OCI-LY7 (cell line): ENCODE measurements at regions not wholly inside any gene's neighbourhood (a gene's known extent, or its start where the extent isn't known, plus 50 kb on each side); places are given as distances from the start of the nearest gene placed in this dataset.

Source experiments
- BruUV-seq: library from RNA; stranded (reverse); fragments of 400-500 nt; replicated peaks from 2 replicates; lab custom pipeline; 2021; lab: Mats Ljungman, UMichigan
- CTCF ChIA-PET: fragments of 300-600 bp; sonication (Branson Sonifier 250); formaldehyde crosslinking; loops from one replicate; lab custom pipeline; 2022; ENCODE audit warnings: antibody characterized with exemption; ENCODE audit not compliant: unreplicated experiment; lab: Charles Lee
- POLR2A ChIA-PET: fragments of 300-600 bp; sonication (Branson Sonifier 250); formaldehyde crosslinking; loops from one replicate; lab custom pipeline; 2022; ENCODE audit warnings: antibody characterized with exemption; lab: Charles Lee
- DNase-seq: peaks from one replicate; pipeline ENCODE4 v3.0.0-alpha.2; 2015; ENCODE audit warnings: low spot score
- H2AFZ ChIP-seq: fragments of 200-600 bp; sonication (generic), shearing (Covaris generic); 2 replicates; pipeline ENCODE4 v1.6.1; 2014; ENCODE audit warnings: mild to moderate bottlenecking, antibody characterized with exemption, low read length, moderate library complexity
- H3K27ac ChIP-seq: fragments of 200-600 bp; sonication (generic); 2 replicates; pipeline ENCODE4 v1.5.1; 2014; ENCODE audit warnings: mixed run types, low read depth, mild to moderate bottlenecking, moderate library complexity, low read length, inconsistent platforms; ENCODE audit not compliant: poor library complexity, severe bottlenecking
- H3K36me3 ChIP-seq: fragments of 200-600 bp; sonication (generic); 2 replicates; pipeline ENCODE4 v1.6.1; 2014; ENCODE audit warnings: mild to moderate bottlenecking, antibody characterized with exemption, low read length, moderate library complexity, mixed read lengths; ENCODE audit not compliant: insufficient read depth
- H3K4me1 ChIP-seq: fragments of 200-600 bp; sonication (generic); 2 replicates; pipeline ENCODE4 v1.5.1; 2014; ENCODE audit warnings: mild to moderate bottlenecking, low read length; ENCODE audit not compliant: insufficient read depth, poor library complexity, severe bottlenecking
- H3K4me2 ChIP-seq: fragments of 200-600 bp; sonication (generic); 2 replicates; pipeline ENCODE4 v1.6.1; 2014; ENCODE audit warnings: mild to moderate bottlenecking, low read length
- H3K4me3 ChIP-seq: fragments of 200-600 bp; sonication (generic); 2 replicates; pipeline ENCODE4 v1.5.1; 2014; ENCODE audit warnings: mild to moderate bottlenecking, low read depth, low read length; ENCODE audit not compliant: poor library complexity, severe bottlenecking
- H3K79me2 ChIP-seq: fragments of 200-600 bp; sonication (generic); 2 replicates; pipeline ENCODE4 v1.6.1; 2016; ENCODE audit warnings: low read depth, mild to moderate bottlenecking, low read length, moderate library complexity, mixed read lengths; ENCODE audit not compliant: insufficient read depth
- H3K9me2 ChIP-seq: fragments of 200-600 bp; sonication (generic); 2 replicates; pipeline ENCODE4 v1.6.1; 2016; ENCODE audit warnings: mild to moderate bottlenecking, low read length, mixed read lengths; ENCODE audit not compliant: insufficient read depth
- H3K9me3 ChIP-seq: fragments of 200-600 bp; sonication (generic); 2 replicates; pipeline ENCODE4 v1.6.1; 2014; ENCODE audit warnings: mild to moderate bottlenecking, mixed run types, low read length, mixed read lengths
- H4K20me1 ChIP-seq: fragments of 200-600 bp; sonication (generic); 2 replicates; pipeline ENCODE4 v1.6.1; 2014; ENCODE audit warnings: mild to moderate bottlenecking, antibody characterized with exemption, low read length, moderate library complexity, mixed read lengths; ENCODE audit not compliant: insufficient read depth
- CTCF ChIP-seq: fragments of 200-600 bp; sonication (generic); conservative IDR thresholded peaks from 2 replicates; pipeline ENCODE4 v1.5.1; 2014; ENCODE audit warnings: mild to moderate bottlenecking, antibody characterized with exemption, low read length, moderate library complexity, mixed read lengths
- EZH2phosphoT487 ChIP-seq: fragments of 200-600 bp; sonication (generic); IDR thresholded peaks from 2 replicates; pipeline ENCODE4 v1.6.1; 2018; ENCODE audit warnings: low read depth, borderline replicate concordance, mild to moderate bottlenecking, mixed run types, antibody characterized with exemption, low read length, moderate library complexity, mixed read lengths
- intact Hi-C: fragments of 100-400 bp; cut with micrococcal nuclease; formaldehyde crosslinking; loops from one replicate; pipeline ENCODE4 v1.10.0; 2022; ENCODE audit not compliant: unreplicated experiment

- ChIA-PET CTCF (no interaction called here), POLR2A (no interaction called here)
- H3K4me1 ChIP-seq, result no peaks in the 10 kb centered on the region
- H3K9me2 ChIP-seq, result no peaks in the 10 kb centered on the region
- DNase-seq, result no peak
- H3K36me3 ChIP-seq, result no peaks in the 10 kb centered on the region
- no peak for TF ChIP-seq CTCF
- TF ChIP-seq EZH2phosphoT487, result no peak
- no peak overlapping the region for H3K4me2 ChIP-seq
- H3K27ac ChIP-seq, result no peak overlapping the region
- H3K4me3 ChIP-seq, result no peak overlapping the region
- H3K9me3 ChIP-seq, result no peaks in the 10 kb centered on the region
- no peaks in the 10 kb centered on the region for H4K20me1 ChIP-seq
- no peak overlapping the region for H2AFZ ChIP-seq
- no TSS peak for BruUV-seq
- no peaks in the 10 kb centered on the region for H3K79me2 ChIP-seq
- intact Hi-C loops, result no loop called here
Measured at GRCh38 chr1:227390525-227390924, 72.2 kb upstream of the CDC42BPA start.

DNA sequence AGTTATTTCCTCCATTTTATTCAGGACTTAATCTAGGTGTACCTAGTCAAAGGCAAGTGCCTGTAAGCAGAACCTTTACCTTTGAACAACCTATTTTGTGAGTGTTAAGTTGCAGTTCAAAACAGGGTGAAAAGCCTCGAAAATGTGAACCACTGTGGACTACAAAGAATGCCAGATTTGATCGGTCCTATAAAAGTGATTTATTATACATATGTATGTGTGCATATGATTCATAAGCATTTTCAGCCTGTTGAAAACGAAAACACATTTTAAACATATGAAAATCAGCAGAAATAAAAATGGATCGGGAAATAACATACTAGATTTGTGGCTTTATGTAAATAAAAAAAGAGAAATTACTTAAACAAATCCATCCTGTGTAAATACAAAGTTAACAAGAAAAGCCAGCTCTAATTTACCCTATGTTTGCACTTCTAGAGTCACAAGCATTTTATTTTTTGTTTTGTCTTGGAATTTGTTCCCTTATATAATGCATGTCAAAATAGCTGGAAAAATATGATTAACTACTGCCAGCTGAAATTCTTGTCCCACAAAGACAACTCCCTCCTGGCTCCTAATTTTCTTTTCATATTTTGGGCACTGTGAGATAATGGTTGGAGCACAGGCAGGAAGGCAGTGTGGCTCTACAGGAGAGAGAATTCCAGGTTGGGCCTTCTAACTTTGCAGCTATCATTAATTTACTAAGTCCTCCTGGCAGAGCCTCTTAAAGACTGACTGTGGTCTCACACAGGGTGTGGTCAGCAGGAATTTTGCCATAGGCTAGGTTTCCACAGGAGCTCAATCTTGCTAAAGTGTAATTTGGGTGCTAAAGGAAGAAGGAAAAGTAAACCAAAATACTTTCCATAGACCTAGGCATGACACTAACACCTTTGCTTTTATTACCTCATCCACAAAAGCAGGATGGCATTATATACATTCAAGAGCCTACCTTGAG lies 70.2 kb upstream of the CDC42BPA start:
- TF ChIP-seq EZH2phosphoT487, result no peak
- no peak for TF ChIP-seq CTCF
- POLR2A ChIA-PET, result no interaction called here
- no TSS peak for BruUV-seq
- no peaks in the 10 kb centered on the region for H3K79me2 ChIP-seq
- H2AFZ ChIP-seq, result no peak overlapping the region
- no peak overlapping the region for H3K27ac ChIP-seq
- H3K4me1 ChIP-seq, result no peaks in the 10 kb centered on the region
- no peak overlapping the region for H3K4me3 ChIP-seq
- no peaks in the 10 kb centered on the region for H4K20me1 ChIP-seq
- H3K36me3 ChIP-seq, result no peaks in the 10 kb centered on the region
- H3K4me2 ChIP-seq, result no peak overlapping the region
- no peaks in the 10 kb centered on the region for H3K9me3 ChIP-seq
- H3K9me2 ChIP-seq, result no peaks in the 10 kb centered on the region
- CTCF ChIA-PET, result no interaction called here
- no peak for DNase-seq
- intact Hi-C loops, result no loop called here

DNA sequence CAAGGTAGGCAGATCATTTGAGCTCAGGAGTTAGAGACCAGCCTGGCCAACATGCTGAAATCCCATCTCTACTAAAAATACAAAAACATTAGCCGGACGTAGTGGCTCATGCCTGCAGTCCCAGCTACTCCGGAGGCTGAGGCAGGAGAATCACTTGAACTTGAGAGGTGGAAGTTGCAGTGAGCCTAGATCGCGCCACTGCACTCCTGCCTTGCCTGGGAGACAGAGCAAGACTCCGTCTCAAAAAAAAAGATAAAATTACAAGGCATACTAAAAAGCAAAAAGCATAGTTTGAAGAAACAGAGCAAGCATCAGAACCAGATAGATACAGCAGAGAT lies 61.2 kb upstream of the CDC42BPA start:
- TF ChIP-seq EZH2phosphoT487 (no peak), CTCF (no peak)
- DNase-seq, result no peak
- ChIA-PET CTCF (no interaction called here), POLR2A (interaction anchor here (1.5 kb wide), 1 partner anchor 12 kb away, joined by 4 read pairs; no protein-coding TSS in a partner anchor)
- Histone ChIP-seq H3K4me1 (no peaks in the 10 kb centered on the region), H3K36me3 (no peaks in the 10 kb centered on the region), H2AFZ (no peak overlapping the region), H3K4me3 (no peak overlapping the region), H3K27ac (no peak overlapping the region), H3K79me2 (no peaks in the 10 kb centered on the region), H3K4me2 (no peak overlapping the region), H3K9me2 (no peaks in the 10 kb centered on the region), H4K20me1 (no peaks in the 10 kb centered on the region), H3K9me3 (no peaks in the 10 kb centered on the region)
- BruUV-seq, result no TSS peak
- intact Hi-C loops, result no loop called here
